MM.1S (cell line): ENCODE measurements at regions not wholly inside any gene's neighbourhood (a gene's known extent, or its start where the extent isn't known, plus 50 kb on each side); places are given as distances from the start of the nearest gene placed in this dataset.

Source experiments
- CTCF ChIP-seq: fragments of 300-600 bp; sonication (generic); IDR thresholded peaks from 2 replicates; pipeline ENCODE4 v1.5.1; 2016; ENCODE audit warnings: antibody characterized with exemption, low read length, mixed read lengths
- EZH2 ChIP-seq: fragments of 300-600 bp; sonication (generic); optimal IDR thresholded peaks from 2 replicates; pipeline ENCODE3; 2017; ENCODE audit warnings: low read depth, mild to moderate bottlenecking, antibody characterized with exemption, low read length, mixed read lengths
- EZH2phosphoT487 ChIP-seq: fragments of 300-600 bp; sonication (generic); IDR thresholded peaks from 2 replicates; pipeline ENCODE4 v1.6.1; 2018; ENCODE audit warnings: antibody characterized with exemption, low read length

DNA sequence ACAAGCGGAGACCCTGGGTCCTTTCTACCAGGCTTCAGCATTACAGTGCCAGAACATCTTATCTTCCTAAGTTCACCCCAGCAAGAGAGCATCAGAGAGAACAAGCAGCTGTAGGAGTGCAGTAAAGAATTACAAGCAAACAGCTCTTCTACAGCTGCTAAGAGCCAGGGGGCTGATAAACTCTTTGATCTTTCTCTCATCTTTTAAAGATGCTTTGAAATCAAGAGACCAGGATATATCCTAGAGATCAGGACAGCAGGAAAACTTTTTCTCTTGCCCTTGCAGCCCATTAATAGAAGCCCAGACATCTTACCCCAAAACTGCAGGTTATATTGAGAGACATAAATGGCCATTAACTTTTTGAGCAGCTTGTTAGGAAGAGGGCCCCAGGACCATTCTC lies 198.1 kb downstream of the RSL24D1 start:
- TF ChIP-seq CTCF (no peak), EZH2phosphoT487 (no peak), EZH2 (no peak)
